ENCODE measurements at regions not wholly inside any gene's neighbourhood (a gene's known extent, or its start where the extent isn't known, plus 50 kb on each side); places are given as distances from the start of the nearest gene placed in this dataset.

DNA sequence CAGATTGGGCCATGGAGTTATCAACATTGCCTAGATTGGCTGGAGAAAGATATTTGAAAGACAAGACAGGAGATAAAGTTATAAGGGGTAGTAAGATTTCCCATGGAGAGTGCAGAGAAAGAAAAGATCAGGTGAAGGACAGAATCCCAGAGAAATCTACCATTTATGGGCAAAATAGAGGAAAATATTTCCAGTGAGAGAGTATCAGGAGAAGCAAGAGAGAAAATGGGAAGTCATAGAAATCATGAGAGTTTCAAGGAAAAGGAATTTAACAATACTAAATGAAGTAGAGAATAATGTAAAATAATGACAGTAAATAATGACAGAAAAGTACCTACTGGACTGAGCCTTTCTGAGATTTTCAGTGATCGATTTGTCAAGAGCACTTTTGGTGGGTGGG lies 447.6 kb upstream of the CHST9 start:
- no peaks in the 10 kb centered on the region for H3K9me3 Mint-ChIP-seq (ENCODE audit: unreplicated experiment)
- H3K36me3 Mint-ChIP-seq (ENCODE audit: unreplicated experiment) = no peaks in the 10 kb centered on the region
- no peaks in the 10 kb centered on the region for H3K27me3 Mint-ChIP-seq (ENCODE audit: unreplicated experiment)
- peaks cover 17% of the 10 kb centered on the region for H3K4me1 Mint-ChIP-seq (ENCODE audit: low read depth, unreplicated experiment)
- TF ChIP-seq, protein P1, sequence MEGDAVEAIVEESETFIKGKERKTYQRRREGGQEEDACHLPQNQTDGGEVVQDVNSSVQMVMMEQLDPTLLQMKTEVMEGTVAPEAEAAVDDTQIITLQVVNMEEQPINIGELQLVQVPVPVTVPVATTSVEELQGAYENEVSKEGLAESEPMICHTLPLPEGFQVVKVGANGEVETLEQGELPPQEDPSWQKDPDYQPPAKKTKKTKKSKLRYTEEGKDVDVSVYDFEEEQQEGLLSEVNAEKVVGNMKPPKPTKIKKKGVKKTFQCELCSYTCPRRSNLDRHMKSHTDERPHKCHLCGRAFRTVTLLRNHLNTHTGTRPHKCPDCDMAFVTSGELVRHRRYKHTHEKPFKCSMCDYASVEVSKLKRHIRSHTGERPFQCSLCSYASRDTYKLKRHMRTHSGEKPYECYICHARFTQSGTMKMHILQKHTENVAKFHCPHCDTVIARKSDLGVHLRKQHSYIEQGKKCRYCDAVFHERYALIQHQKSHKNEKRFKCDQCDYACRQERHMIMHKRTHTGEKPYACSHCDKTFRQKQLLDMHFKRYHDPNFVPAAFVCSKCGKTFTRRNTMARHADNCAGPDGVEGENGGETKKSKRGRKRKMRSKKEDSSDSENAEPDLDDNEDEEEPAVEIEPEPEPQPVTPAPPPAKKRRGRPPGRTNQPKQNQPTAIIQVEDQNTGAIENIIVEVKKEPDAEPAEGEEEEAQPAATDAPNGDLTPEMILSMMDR (IDR thresholded peaks at IDR 0.05; ENCODE audit: partially characterized antibody, unreplicated experiment) = no peak
- DNase-seq = no peak
- H3K27ac Mint-ChIP-seq (ENCODE audit: unreplicated experiment) = no peak overlapping the region
- no peak overlapping the region for H3K4me3 Mint-ChIP-seq (ENCODE audit: unreplicated experiment)

DNA sequence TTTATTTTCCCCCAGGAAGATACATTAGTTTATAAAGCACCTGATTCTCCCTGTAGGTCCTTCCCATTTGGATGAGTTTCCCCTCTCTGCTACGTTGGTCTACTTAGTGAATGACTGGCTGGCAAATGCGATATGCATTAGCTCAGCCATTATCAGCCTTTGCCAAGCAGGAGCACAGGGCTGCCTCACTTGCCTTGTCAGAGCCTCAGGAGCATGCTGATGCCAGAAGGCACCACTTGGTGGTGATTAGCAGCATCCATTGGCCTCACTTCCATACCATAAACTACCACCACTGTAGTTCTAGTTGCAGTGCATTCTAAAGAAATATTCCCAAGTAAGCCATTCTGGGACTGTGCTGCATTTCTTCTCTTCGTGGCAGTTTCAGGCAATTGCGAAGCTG lies 442.8 kb upstream of the CHST9 start:
- H3K27ac Mint-ChIP-seq (ENCODE audit: unreplicated experiment) = peak overlapping the region; percentile 46
- TF ChIP-seq, protein P1 (IDR thresholded peaks at IDR 0.05; ENCODE audit: partially characterized antibody, unreplicated experiment) = no peak
- no peaks in the 10 kb centered on the region for H3K36me3 Mint-ChIP-seq (ENCODE audit: unreplicated experiment)
- H3K4me1 Mint-ChIP-seq (ENCODE audit: low read depth, unreplicated experiment) = peaks cover 11% of the 10 kb centered on the region
- peak; percentile 20 for DNase-seq
- H3K4me3 Mint-ChIP-seq (ENCODE audit: unreplicated experiment) = no peak overlapping the region
- H3K9me3 Mint-ChIP-seq (ENCODE audit: unreplicated experiment) = no peaks in the 10 kb centered on the region
- no peaks in the 10 kb centered on the region for H3K27me3 Mint-ChIP-seq (ENCODE audit: unreplicated experiment)

DNA sequence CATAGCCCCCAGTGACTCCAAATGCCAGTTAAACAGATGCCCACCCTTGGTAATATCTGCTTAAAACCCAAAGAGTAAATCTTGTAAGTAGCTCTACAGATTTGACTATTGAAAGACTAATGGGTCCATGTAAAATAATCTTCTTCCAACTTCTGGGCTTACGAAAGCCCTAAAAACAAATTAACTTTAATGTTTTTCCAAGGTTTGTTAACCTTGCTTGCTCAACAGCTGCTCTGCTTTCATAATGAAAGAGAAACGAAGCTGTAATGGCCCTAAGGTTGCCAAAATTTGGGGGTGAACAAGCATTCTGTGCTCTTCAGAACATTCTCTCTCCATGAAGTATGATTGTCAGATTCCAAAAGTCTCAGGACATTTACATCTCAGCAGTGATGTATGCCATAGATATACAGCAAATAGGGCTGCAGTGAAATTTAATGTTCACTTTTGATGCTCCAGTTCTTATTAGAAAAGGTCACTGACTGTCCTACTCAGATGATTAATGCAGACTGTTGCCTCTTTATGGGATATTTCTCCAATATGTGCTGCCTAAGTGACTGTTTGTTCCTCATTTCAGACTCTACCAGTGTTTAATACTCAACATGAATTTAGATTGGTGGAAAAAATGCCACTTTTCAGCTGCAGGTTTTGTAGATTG lies 436.3 kb upstream of the CHST9 start:
- no peak for DNase-seq
- TF ChIP-seq, protein P1 (IDR thresholded peaks at IDR 0.05; ENCODE audit: partially characterized antibody, unreplicated experiment) = no peak
- H3K27me3 Mint-ChIP-seq (ENCODE audit: unreplicated experiment) = peaks cover 1% of the 10 kb centered on the region

DNA sequence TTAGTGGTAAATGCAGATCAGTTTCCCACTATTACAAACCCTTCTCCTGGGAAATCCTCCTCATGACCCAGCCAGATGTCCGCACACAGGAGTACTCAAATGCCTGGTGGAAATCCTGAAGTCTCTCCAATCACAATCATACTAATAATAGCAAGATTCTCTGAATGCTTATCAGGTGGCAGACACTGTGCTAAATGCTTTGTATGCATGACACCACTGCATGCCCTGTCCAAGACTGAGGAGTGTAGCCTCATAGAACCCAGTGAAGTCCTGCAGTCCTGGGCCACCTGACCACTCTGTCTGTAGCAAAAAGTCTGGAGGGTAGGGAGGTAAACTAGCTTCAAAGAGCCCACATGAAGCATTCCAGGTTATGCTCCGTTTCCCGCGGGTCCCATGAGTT lies 434.8 kb upstream of the CHST9 start:
- Mint-ChIP-seq H3K4me3 (ENCODE audit: unreplicated experiment) (no peak overlapping the region), H3K4me1 (ENCODE audit: low read depth, unreplicated experiment) (peaks cover 17% of the 10 kb centered on the region), H3K27ac (ENCODE audit: unreplicated experiment) (no peak overlapping the region), H3K27me3 (ENCODE audit: unreplicated experiment) (peaks cover 1% of the 10 kb centered on the region), H3K9me3 (ENCODE audit: unreplicated experiment) (peaks cover 1% of the 10 kb centered on the region), H3K36me3 (ENCODE audit: unreplicated experiment) (no peaks in the 10 kb centered on the region)
- no peak for DNase-seq
- TF ChIP-seq, protein P1 (IDR thresholded peaks at IDR 0.05; ENCODE audit: partially characterized antibody, unreplicated experiment) = no peak

More for the DNA sequence above, 436.3 kb upstream of the CHST9 start:
- H3K4me1 Mint-ChIP-seq (ENCODE audit: low read depth, unreplicated experiment) = peaks cover 11% of the 10 kb centered on the region
- H3K27ac Mint-ChIP-seq (ENCODE audit: unreplicated experiment) = no peak overlapping the region
- H3K9me3 Mint-ChIP-seq (ENCODE audit: unreplicated experiment) = no peaks in the 10 kb centered on the region
- H3K4me3 Mint-ChIP-seq (ENCODE audit: unreplicated experiment) = no peak overlapping the region
- H3K36me3 Mint-ChIP-seq (ENCODE audit: unreplicated experiment) = no peaks in the 10 kb centered on the region

DNA sequence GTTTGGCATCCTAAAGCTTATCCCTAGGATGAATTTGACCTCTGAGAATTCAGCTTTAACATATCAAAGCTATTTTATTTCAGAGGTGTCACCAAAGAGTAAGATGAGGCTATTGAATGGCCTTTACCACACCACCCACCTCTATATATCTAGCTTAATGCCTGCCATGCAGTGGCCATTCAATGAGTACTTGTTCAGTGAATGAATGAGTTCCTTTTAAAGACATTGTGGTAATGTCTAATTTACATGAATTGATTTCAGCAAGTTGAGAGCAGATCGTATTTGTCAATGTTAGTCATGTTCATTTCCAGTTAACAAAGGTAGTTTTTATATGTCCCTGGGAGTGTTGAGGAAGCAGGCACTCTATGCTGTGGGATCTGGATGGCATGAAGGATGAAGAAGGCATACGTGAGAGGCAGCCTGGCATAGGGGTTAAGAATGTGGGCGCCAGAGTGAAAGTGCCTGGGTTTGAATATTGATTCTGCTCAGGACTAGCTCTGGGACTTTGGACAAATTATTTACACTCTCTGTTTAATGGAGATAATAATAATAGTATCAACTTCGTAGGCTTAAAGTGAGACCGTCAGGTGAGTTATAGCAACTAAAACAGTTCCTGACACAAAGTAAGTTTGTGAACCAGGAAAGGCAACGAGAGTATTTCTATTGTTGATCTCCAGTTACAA lies 434.1 kb upstream of the CHST9 start:
- TF ChIP-seq, protein P1 (IDR thresholded peaks at IDR 0.05; ENCODE audit: partially characterized antibody, unreplicated experiment) = no peak
- no peaks in the 10 kb centered on the region for H3K36me3 Mint-ChIP-seq (ENCODE audit: unreplicated experiment)
- H3K27ac Mint-ChIP-seq (ENCODE audit: unreplicated experiment) = no peak overlapping the region
- H3K9me3 Mint-ChIP-seq (ENCODE audit: unreplicated experiment) = peaks cover 1% of the 10 kb centered on the region
- peaks cover 1% of the 10 kb centered on the region for H3K27me3 Mint-ChIP-seq (ENCODE audit: unreplicated experiment)
- H3K4me1 Mint-ChIP-seq (ENCODE audit: low read depth, unreplicated experiment) = peaks cover 17% of the 10 kb centered on the region
- DNase-seq = no peak
- no peak overlapping the region for H3K4me3 Mint-ChIP-seq (ENCODE audit: unreplicated experiment)

All from glutamatergic neuron (in vitro differentiated cells).